Hindlimb muscle (tissue), 1 donor: ENCODE measurements at regions not wholly inside any gene's neighbourhood (a gene's known extent, or its start where the extent isn't known, plus 50 kb on each side); places are given as distances from the start of the nearest gene placed in this dataset.
A peak's percentile ranks its signal among the peaks of the same experiment; 100 is the strongest.

ENCODE experiments used
- DNase-seq: peaks from one replicate; pipeline ENCODE4 v3.0.0-alpha.2; 2013

DNA sequence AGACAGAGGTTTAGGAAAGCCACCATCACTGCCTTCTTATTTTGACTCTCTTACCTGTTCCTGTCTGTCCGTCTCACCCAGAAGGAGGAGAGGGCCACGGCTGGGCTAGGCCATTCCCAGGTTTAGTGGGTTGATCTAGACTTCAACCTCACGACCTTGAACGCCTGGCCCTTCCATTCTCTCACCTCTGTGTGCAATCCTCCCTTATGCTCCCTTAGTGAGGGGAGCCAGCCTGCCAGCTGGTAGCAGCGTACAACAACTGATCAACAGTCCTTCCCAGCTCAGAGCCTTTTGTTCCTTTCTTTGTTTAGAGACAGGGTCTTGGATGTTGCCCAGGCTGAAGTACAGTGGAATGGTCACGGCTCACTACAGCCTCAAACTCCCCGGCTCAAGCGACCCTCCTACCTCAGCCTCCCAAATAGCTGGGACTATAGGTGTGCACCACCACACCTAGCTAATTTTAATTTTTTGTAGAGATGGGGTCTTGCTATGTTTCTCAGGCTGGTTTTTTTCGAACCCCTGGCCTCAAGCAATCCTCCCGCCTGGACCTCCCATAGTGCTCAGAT is 123.9 kb downstream of the ZNF664 start:
- DNase-seq, result no peak

- peak; percentile 36 for DNase-seq
Observed at GRCh38 chr12:124097701-124098100, 124.7 kb downstream of the ZNF664 start.

- DNase-seq, result no peak
Observed at GRCh38 chr12:124098101-124098757, 125.2 kb downstream of the ZNF664 start.

GRCh38 chr12:124098887-124099286 is 125.9 kb downstream of the ZNF664 start:
- DNase-seq, result no peak

GRCh38 chr12:124099661-124100060 is 126.6 kb downstream of the ZNF664 start:
- DNase-seq, result no peak

DNA sequence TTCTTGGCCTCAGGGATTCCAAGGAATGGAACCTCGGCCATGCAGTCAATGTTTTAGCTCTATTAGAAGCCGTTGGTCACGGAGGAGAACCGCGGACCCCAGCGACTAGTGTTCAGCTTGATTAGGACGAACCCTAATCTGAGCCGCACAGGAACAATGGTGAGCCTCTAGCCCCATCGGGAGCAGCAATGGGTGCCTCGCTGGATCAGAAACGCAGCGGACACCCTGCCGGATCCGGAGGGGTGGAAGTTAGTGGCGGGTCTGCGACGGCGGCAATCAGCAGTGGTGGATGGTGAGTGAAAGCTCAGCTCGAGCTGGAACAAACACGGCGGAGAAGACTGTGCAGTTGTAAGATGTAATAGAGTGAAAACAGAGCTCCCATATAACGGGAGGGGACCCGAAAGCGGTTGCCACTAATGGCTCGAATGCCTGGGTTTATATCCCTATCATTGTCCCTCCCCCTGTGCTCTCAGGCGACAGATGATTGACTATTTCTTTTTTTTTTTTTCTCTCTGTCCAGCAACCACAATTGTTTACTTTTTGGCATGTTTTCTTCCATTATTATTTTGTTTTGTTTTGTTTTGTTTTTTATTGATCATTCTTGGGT is 127.7 kb downstream of the ZNF664 start:
- no peak for DNase-seq

- DNase-seq, result no peak
Observed at GRCh38 chr12:124105546-124105945, 132.5 kb downstream of the ZNF664 start.

- DNase-seq, result no peak
Observed at GRCh38 chr12:124107351-124107750, 134.3 kb downstream of the ZNF664 start.

DNA sequence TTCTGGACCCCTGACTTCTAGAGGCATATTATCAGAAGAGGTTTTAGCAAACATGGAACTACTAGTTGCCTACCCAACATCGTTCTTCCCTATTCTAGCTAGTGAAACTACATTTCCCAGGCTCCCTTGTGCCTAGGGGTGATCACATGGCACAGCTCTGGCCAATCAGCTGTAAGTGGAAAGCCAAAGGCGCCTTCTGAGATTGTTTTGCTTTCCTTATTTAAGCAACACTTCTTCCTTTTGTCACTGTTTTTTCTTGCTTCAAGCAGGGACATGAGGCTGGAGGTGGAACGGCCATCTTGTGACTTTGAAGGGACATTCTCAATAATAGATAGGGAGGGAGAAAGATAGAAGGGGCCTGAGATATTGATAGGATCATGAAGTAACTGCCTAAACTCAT is 136.7 kb downstream of the ZNF664 start:
- no peak for DNase-seq

DNA sequence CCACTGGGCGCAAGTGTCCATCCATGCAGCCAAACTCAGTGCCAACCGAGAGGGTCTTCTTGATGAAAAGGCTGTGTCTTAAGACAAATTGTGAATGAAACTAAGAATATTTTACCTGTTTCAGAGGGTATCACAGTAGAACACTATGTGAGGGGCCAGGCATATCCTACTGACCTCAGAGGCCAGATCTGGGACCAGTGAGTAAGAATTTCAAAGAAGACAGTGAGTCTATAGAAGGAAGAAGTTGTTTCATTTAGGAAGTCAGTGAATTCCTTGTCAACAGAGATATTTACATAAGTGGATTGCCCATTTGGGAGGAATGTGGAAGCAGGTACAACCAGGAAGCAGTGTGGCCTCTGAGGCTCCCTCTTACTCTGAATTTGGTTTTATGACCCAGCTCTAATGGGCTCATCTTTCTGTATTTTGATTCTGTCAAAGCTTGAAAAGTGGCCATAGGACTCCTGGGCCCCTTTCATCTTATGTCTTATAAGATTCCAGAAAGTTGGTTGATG is 137.4 kb downstream of the ZNF664 start:
- no peak for DNase-seq

DNA sequence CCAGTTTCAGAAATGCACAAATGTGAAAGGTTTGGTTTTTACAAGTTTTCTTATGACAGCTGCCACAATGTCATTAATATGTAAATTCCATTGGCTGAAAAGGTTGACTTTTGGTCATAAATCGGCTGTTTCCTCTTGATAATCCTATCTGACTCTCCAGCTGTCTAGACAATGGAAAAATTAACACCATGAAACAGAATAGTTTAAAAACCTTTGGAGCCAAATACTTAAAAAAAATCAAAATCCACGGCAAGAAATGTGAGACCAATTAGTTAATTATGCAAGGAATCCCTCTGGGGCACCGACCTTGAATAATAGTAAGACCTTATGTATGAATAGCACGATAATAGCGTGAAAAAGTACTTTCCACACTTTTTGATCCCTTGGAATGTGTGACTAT is 138.0 kb downstream of the ZNF664 start:
- DNase-seq, result no peak

DNA sequence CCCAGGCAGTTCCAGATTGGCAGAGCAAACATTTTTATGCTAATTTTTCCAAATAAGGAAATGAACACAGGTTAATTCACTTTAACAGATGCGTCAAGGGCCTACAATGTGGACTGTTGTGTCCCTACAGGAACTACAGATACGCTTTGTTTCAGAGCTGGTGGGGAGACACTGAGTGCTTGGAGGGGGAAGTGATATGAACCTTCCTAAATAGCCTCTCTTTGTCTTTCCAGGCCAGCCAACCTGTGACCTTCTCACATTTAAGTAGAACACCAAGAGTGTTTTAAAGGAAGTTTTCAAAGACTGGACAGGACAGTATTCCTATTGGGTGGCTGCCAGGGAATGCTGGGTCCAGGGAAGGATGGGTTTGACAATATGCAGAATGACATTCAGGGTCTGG is 141.3 kb downstream of the ZNF664 start:
- DNase-seq, result no peak

- DNase-seq, result peak; percentile 16
Observed at GRCh38 chr12:124115496-124115895, 142.5 kb downstream of the ZNF664 start.

- no peak for DNase-seq
Observed at GRCh38 chr12:124115976-124116690, 143.1 kb downstream of the ZNF664 start.

GRCh38 chr12:124120739-124121138 is 147.7 kb downstream of the ZNF664 start:
- no peak for DNase-seq

DNA sequence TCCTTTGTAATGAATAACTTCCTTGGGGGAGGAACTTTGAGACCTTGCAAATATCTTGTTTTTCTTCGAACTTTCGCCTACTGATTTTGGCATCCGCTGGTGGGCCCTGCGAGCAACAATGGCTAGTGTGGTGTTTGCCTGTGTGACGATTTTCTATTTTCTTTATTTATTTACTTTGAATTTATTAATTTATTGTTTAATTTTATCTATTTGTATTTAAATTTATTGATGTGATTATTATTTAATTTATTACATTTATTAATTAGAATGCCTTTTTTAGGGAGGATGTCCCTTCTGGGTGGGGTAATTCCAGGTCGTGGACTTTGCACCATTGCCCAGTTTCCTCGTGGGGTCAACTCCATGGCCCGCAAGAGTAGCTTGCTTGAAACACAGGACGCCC is 149.7 kb downstream of the ZNF664 start:
- no peak for DNase-seq

DNA sequence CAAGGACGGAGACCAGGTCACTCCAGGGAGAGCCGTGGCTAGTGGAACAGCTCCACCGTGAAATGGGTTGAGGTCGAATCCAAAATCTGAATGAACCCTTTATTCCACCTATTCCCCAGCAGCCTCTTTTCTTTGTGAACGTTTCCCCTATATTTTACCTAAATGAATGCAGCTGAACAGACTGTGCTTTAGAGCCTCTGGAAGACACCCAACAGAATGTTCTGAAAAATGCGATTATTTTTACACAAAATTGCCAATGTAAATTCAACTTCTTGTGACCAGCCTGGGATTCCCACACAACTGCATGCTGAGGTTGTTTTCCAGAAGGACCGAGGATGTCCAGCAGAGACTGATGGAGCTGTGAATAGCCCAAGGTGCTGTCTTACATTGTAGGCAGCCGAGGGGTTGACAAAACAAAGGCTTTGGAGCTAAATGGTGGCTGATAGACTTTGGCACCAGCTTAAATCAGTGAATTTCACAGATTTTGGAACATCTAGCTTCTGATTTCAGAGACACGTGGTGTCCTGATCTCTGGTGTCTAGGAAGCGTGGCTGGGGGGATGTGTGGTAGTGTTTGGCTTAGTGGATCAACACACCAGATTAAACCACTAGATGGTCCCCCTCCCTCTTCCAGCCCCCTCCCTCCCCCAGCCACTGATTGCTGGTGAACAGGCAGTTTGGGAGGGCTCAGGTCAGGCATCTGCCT is 150.4 kb downstream of the ZNF664 start:
- DNase-seq, result no peak

DNA sequence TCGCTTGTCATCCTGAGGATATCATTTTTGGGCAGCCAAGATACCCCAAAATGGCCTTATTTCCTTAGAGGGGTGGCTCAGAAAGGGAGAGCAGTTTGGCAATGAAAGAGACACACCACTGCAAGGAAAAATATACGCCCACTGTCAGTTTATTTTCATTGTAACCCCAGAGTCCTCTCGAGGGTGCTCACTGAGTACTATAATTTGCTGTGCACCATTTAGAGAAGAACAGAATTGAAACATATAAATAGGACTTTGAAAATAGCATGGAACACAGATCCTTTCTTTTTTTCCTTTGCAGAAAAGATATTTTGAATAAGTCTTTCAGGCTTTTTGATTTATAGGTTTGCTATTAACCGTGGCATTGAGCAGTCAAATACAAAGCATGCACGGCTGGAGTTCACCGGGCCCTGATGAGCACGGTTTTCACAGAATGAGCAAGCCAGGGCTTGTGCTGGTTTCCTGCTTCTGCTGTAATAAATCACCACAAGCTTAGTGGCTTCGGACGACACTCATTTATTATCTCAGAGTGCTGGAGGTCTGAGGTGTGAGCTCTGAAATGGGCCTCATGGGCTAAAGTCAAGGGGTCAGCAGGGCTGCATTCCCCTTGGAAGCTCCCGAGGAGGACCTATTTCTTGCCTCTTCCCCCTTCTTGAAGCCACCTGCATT is 152.3 kb downstream of the ZNF664 start:
- no peak for DNase-seq

DNA sequence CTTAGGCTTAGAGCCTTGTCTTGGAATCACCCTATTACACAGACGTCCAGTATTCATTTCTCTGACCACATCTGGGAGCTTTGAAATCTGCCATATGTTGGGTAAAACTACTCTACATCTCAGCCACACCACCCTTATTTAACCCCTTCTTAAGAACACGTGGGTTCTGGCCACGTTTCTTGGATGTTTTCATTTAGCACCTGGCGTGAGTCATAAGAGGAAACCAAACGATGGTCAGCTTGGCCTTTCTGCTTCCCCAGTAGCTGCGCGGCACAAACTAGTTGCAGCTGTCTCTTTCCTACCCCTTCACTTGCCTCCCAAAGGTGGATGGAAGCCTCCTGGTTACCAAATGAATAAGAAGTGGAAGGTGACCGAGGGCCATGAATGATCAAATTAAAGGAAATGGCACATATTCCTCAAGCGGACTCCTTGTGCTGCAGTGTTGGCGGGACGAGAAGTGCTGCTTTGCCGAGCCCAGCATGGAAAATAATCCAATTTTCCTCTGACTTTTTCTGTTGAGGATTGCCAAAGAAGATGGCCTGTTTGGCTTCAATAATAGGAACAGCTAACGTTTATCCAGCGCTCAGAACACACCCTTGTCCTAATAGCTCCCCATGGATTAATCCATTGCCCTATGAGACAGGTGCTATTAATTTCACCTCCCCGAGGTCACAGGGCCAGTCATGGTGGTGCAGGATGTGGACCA is 154.1 kb downstream of the ZNF664 start:
- peak; percentile 59 for DNase-seq

- no peak for DNase-seq
Observed at GRCh38 chr12:124129132-124129531, 156.1 kb downstream of the ZNF664 start.
